GM13976 (cell line): ENCODE measurements at regions not wholly inside any gene's neighbourhood (a gene's known extent, or its start where the extent isn't known, plus 50 kb on each side); places are given as distances from the start of the nearest gene placed in this dataset.

Experiments used
- DNase-seq: peaks from one replicate; pipeline ENCODE4 v3.0.0; 2012; ENCODE audit warnings: low spot score
- CTCF ChIP-seq: IDR thresholded peaks from 2 replicates; pipeline ENCODE4 v1.5.1; 2012; ENCODE audit warnings: borderline replicate concordance, mild to moderate bottlenecking; ENCODE audit not compliant: insufficient read depth; ENCODE audit errors: extremely low read depth, missing control alignments, control extremely low read depth
- in situ Hi-C: fragments of 300-500 bp; cut with MboI; formaldehyde crosslinking; loops from one replicate; pipeline ENCODE4 v1.12.0; 2022; ENCODE audit warnings: low sequenced_read_pairs, mixed read lengths, inconsistent platforms; ENCODE audit not compliant: unreplicated experiment

GRCh38 chr9:24127519-24127918 is 301.5 kb upstream of the ELAVL2 start:
- in situ Hi-C loops = no loop called here
- no peak for DNase-seq
- no peak for TF ChIP-seq CTCF

GRCh38 chr9:24118190-24118589 is 292.1 kb upstream of the ELAVL2 start:
- no peak for DNase-seq
- TF ChIP-seq CTCF = no peak
- in situ Hi-C loops = no loop called here

GRCh38 chr9:24096756-24097155 is 270.7 kb upstream of the ELAVL2 start:
- TF ChIP-seq CTCF = no peak
- in situ Hi-C loops = no loop called here
- no peak for DNase-seq

- DNase-seq = no peak
- in situ Hi-C loops = no loop called here
- TF ChIP-seq CTCF = no peak
These were observed 269.2 kb upstream of the ELAVL2 start for GRCh38 chr9:24095246-24095645.

- in situ Hi-C loops = no loop called here
- TF ChIP-seq CTCF = no peak
- no peak for DNase-seq
These were observed 264.5 kb upstream of the ELAVL2 start for GRCh38 chr9:24090566-24090965.

- DNase-seq = no peak
- TF ChIP-seq CTCF = no peak
- in situ Hi-C loops = no loop called here
These were observed 247.6 kb upstream of the ELAVL2 start for GRCh38 chr9:24073666-24074065.
